Activated CD8-positive, alpha-beta T cell treated with anti-CD3 and anti-CD28 coated beads for 36 hours (primary cell): ENCODE measurements at regions not wholly inside any gene's neighbourhood (a gene's known extent, or its start where the extent isn't known, plus 50 kb on each side); places are given as distances from the start of the nearest gene placed in this dataset.

Experiments
- ATAC-seq: fragments of 200-7000 bp; cut with Tn5 transposase; one replicate; pipeline ENCODE4 v1.10.0; 2021; ENCODE audit warnings: mild to moderate bottlenecking, moderate library complexity
- CTCF ChIA-PET: fragments of 350-600 bp; sonication (Branson Sonifier 250); formaldehyde crosslinking; loops from one replicate; lab custom pipeline; 2021; ENCODE audit warnings: antibody characterized with exemption; lab: Charles Lee
- POLR2A ChIA-PET: fragments of 350-600 bp; sonication (Branson Sonifier 250); formaldehyde crosslinking; loops from one replicate; lab custom pipeline; 2021; ENCODE audit warnings: antibody characterized with exemption; lab: Charles Lee
- DNase-seq: peaks from one replicate; pipeline ENCODE4 v3.0.0-alpha.2; 2020
- H3K27ac Mint-ChIP-seq: one replicate; pipeline ENCODE4 v1.8.0; 2021; ENCODE audit warnings: mild to moderate bottlenecking, mixed read lengths
- H3K27me3 Mint-ChIP-seq: one replicate; pipeline ENCODE4 v1.8.0; 2021; ENCODE audit warnings: mixed read lengths
- H3K36me3 Mint-ChIP-seq: one replicate; pipeline ENCODE4 v1.8.0; 2021; ENCODE audit warnings: low read depth, mixed read lengths
- H3K4me1 Mint-ChIP-seq: one replicate; pipeline ENCODE4 v1.8.0; 2021; ENCODE audit warnings: low read depth, mixed read lengths
- H3K4me3 Mint-ChIP-seq: one replicate; pipeline ENCODE4 v1.8.0; 2021; ENCODE audit warnings: mild to moderate bottlenecking, moderate library complexity, mixed read lengths
- H3K9me3 Mint-ChIP-seq: one replicate; pipeline ENCODE4 v1.8.0; 2021; ENCODE audit warnings: mixed read lengths
- CTCF ChIP-seq: fragments of 200-600 bp; IDR thresholded peaks from one replicate; pipeline ENCODE4 v1.8.0; 2022; ENCODE audit warnings: antibody characterized with exemption, mild to moderate bottlenecking
- intact Hi-C: fragments of 100-400 bp; cut with micrococcal nuclease; formaldehyde crosslinking; loops from one replicate; pipeline ENCODE4 v1.10.0; 2022

- CTCF ChIA-PET, result no interaction called here
- POLR2A ChIA-PET, result no interaction called here
Measured at GRCh38 chr2:118440404-118441098, 352.3 kb downstream of the INSIG2 start.

DNA sequence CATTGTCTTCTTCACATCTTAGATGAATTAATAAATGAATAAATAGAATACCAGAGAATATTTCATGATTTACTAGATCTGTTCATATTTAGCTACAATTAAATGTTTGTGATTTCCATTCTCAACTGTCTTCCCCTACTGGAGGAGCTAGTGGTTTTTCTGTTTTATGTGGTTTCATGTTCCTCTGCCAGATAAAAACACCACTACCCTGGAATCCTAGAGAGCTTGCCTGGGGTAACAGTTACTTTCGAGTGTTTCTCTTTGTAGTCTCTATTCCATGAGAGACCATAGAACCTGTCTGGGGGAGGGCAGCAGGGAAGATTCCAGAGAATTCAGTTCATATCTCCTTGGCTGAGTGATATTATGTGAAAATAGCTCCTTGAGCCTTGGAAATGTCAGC is 349.2 kb downstream of the INSIG2 start:
- no peak overlapping the region for H3K27ac Mint-ChIP-seq
- ChIA-PET POLR2A (no interaction called here), CTCF (no interaction called here)
- no peak for DNase-seq
- no peak for ATAC-seq
- H3K9me3 Mint-ChIP-seq, result no peaks in the 10 kb centered on the region
- intact Hi-C loops, result no loop called here
- no peak overlapping the region for H3K4me3 Mint-ChIP-seq
- H3K36me3 Mint-ChIP-seq, result no peaks in the 10 kb centered on the region
- no peaks in the 10 kb centered on the region for H3K4me1 Mint-ChIP-seq
- TF ChIP-seq CTCF, result no peak
- peaks cover 5% of the 10 kb centered on the region for H3K27me3 Mint-ChIP-seq

More at GRCh38 chr2:118440404-118441098, 352.3 kb downstream of the INSIG2 start:
- no peaks in the 10 kb centered on the region for H3K4me1 Mint-ChIP-seq
- TF ChIP-seq CTCF, result no peak
- H3K4me3 Mint-ChIP-seq, result no peak overlapping the region
- ATAC-seq (no peak), DNase-seq (no peak)
- H3K9me3 Mint-ChIP-seq, result no peaks in the 10 kb centered on the region
- intact Hi-C loops, result no loop called here
- H3K27ac Mint-ChIP-seq, result no peak overlapping the region
- no peaks in the 10 kb centered on the region for H3K36me3 Mint-ChIP-seq
- peaks cover 5% of the 10 kb centered on the region for H3K27me3 Mint-ChIP-seq

DNA sequence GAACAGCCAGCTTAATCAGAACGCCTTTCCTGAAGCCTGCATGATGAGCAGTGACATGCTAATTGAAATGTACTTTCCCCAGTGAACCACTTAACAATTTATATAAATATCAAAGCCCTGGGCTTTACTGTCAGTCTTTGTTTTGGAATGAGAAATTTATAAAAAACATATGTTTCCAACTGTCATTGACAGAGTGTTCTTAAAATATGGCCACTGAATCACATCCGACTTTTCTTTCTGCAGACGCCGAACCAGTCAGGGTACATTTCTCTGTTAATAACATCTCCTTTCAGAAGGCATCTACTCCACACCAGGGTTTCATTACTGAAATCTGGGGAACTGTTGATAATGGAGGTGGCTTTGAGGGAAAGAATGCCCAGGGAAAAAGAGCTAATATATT is 343.7 kb downstream of the INSIG2 start:
- H3K36me3 Mint-ChIP-seq, result no peaks in the 10 kb centered on the region
- CTCF ChIA-PET, result interaction anchor here (1.2 kb wide), 1 partner anchor 43 kb away, joined by 3 read pairs; no protein-coding TSS in a partner anchor
- no peak for TF ChIP-seq CTCF
- ATAC-seq (no peak), DNase-seq (no peak)
- no peak overlapping the region for H3K27ac Mint-ChIP-seq
- H3K4me3 Mint-ChIP-seq, result no peak overlapping the region
- no peaks in the 10 kb centered on the region for H3K9me3 Mint-ChIP-seq
- POLR2A ChIA-PET, result no interaction called here
- intact Hi-C loops, result no loop called here
- H3K27me3 Mint-ChIP-seq, result peaks cover 5% of the 10 kb centered on the region
- no peaks in the 10 kb centered on the region for H3K4me1 Mint-ChIP-seq

DNA sequence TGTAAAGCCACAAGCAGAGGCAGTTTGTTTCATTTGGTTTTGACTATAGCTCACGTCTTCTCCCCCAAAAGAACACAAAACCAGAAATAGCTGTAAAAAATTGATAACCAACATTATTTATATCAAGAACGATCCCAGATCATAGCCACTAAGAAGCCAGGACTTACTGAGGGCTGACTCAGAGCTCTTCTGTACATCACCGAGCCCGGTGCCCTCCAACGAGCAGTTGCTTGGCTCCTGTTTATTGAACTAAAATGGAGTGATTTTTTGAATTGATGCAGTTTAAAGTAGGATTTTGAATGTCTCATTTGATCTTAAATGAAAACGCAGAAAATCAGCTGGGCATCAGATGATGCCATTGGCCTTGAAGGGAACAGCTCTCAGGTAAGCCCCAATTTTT is 343.3 kb downstream of the INSIG2 start:
- intact Hi-C loops, result no loop called here
- Mint-ChIP-seq H3K27me3 (peaks cover 3% of the 10 kb centered on the region), H3K36me3 (no peaks in the 10 kb centered on the region), H3K4me3 (no peak overlapping the region), H3K4me1 (no peaks in the 10 kb centered on the region), H3K9me3 (no peaks in the 10 kb centered on the region), H3K27ac (no peak overlapping the region)
- ChIA-PET CTCF (interaction anchor here (1.2 kb wide), 1 partner anchor 43 kb away, joined by 3 read pairs; no protein-coding TSS in a partner anchor), POLR2A (interaction anchor here (0.6 kb wide), 1 partner anchor 39 kb away, joined by 3 read pairs; no protein-coding TSS in a partner anchor)
- DNase-seq (no peak), ATAC-seq (no peak)
- TF ChIP-seq CTCF, result no peak

- Mint-ChIP-seq H3K4me3 (no peak overlapping the region), H3K27ac (no peak overlapping the region), H3K36me3 (no peaks in the 10 kb centered on the region), H3K4me1 (no peaks in the 10 kb centered on the region), H3K27me3 (peaks cover 2% of the 10 kb centered on the region), H3K9me3 (no peaks in the 10 kb centered on the region)
- POLR2A ChIA-PET, result interaction anchor here (0.6 kb wide), 1 partner anchor 40 kb away, joined by 3 read pairs; no protein-coding TSS in a partner anchor
- intact Hi-C loops, result no loop called here
- DNase-seq (no peak), ATAC-seq (no peak)
- CTCF ChIA-PET, result interaction anchor here (1.2 kb wide), 1 partner anchor 42 kb away, joined by 3 read pairs; no protein-coding TSS in a partner anchor
- no peak for TF ChIP-seq CTCF
Measured at GRCh38 chr2:118431165-118431517, 342.9 kb downstream of the INSIG2 start.
